K562 (cell line): ENCODE measurements at regions not wholly inside any gene's neighbourhood (a gene's known extent, or its start where the extent isn't known, plus 50 kb on each side); places are given as distances from the start of the nearest gene placed in this dataset.

ENCODE experiments used
- CTCF ChIP-seq, 3 experiments: IDR thresholded peaks in 2 of 3; conservative IDR thresholded peaks in 1 of 3; 2 replicates each; pipeline ENCODE4 v1.5.1; 2011 to 2012; ENCODE audit warnings: low read length in 3 of 3, mild to moderate bottlenecking in 3 of 3, control low read depth in 2 of 3, improper control_type of control experiment in 1 of 3, inconsistent platforms in 1 of 3, low read depth in 1 of 3, mixed read lengths in 1 of 3, moderate library complexity in 1 of 3; ENCODE audit not compliant: insufficient read depth in 2 of 3
- FOXP1 ChIP-seq: sonication (generic); formaldehyde crosslinking; IDR thresholded peaks from 2 replicates; pipeline ENCODE4 v1.8.0; 2022; ENCODE audit warnings: mild to moderate bottlenecking, missing genetic modification reagents
- GATA2 ChIP-seq: sonication (generic); formaldehyde crosslinking; IDR thresholded peaks from 2 replicates; pipeline ENCODE4 v1.4.0; 2020; ENCODE audit warnings: mild to moderate bottlenecking, missing genetic modification reagents
- GTF2F1 ChIP-seq: IDR thresholded peaks from 2 replicates; pipeline ENCODE4 v1.6.1; 2011; ENCODE audit warnings: low read depth, low read length, improper control_type of control experiment
- HOXB6 ChIP-seq: fragments of 250-450 bp; sonication (Bioruptor Pico); IDR thresholded peaks from 2 replicates; pipeline ENCODE4 v1.5.1; 2022; ENCODE audit warnings: mild to moderate bottlenecking, borderline replicate concordance
- MLLT1 ChIP-seq, 2 experiments: fragments of 450-650 bp; IDR thresholded peaks; 2 replicates each; pipeline ENCODE4 v1.6.1; 2016
- NR1H2 ChIP-seq: sonication (generic); formaldehyde crosslinking; IDR thresholded peaks from 2 replicates; pipeline ENCODE4 v1.4.0; 2020; ENCODE audit warnings: mild to moderate bottlenecking, missing genetic modification reagents
- NR3C1 ChIP-seq: sonication (generic); formaldehyde crosslinking; IDR thresholded peaks from 2 replicates; pipeline ENCODE4 v1.8.1; 2022; ENCODE audit warnings: missing genetic modification reagents
- SAP30 ChIP-seq: fragments of 200-600 bp; sonication (generic); IDR thresholded peaks from 2 replicates; pipeline ENCODE4 v1.6.1; 2012; ENCODE audit warnings: borderline replicate concordance, low read depth, mild to moderate bottlenecking, moderate library complexity, low read length, control low read depth, inconsistent platforms; ENCODE audit not compliant: insufficient read depth, poor library complexity, severe bottlenecking
- ZEB2 ChIP-seq: fragments of 450-650 bp; IDR thresholded peaks from 2 replicates; pipeline ENCODE4 v1.6.1; 2016
- ZNF609 ChIP-seq: sonication (generic); formaldehyde crosslinking; IDR thresholded peaks from 2 replicates; pipeline ENCODE4 v1.8.1; 2023; ENCODE audit warnings: missing genetic modification reagents, mild to moderate bottlenecking, borderline replicate concordance

- TF ChIP-seq ZNF609 (CRISPR knock-in tag) = no peak
- TF ChIP-seq MLLT1 (IDR thresholded peaks at IDR 0.05) = no peak
- no peak for TF ChIP-seq SAP30
- no peak for TF ChIP-seq NR3C1 (CRISPR knock-in tag)
- TF ChIP-seq GTF2F1 = no peak
- no peak for TF ChIP-seq ZEB2
- no peak for TF ChIP-seq HOXB6 (CRISPR knock-in tag)
- no peak for TF ChIP-seq NR1H2
- TF ChIP-seq GATA2 (CRISPR knock-in tag) = no peak
- no peak for TF ChIP-seq FOXP1 (CRISPR knock-in tag)
- TF ChIP-seq CTCF (IDR thresholded peaks at IDR 0.05 in 2 of 3, conservative IDR thresholded peaks at IDR 0.05 in 1 of 3; ENCODE audit: insufficient read depth in 2 of 3, low read depth in 1 of 3, low read length in 3 of 3) = no peak
These were observed 1431.0 kb upstream of the WWC1 start (continued) for GRCh38 chr5:166860426-166860825.
